ENCODE measurements at regions not wholly inside any gene's neighbourhood (a gene's known extent, or its start where the extent isn't known, plus 50 kb on each side); places are given as distances from the start of the nearest gene placed in this dataset.

DNA sequence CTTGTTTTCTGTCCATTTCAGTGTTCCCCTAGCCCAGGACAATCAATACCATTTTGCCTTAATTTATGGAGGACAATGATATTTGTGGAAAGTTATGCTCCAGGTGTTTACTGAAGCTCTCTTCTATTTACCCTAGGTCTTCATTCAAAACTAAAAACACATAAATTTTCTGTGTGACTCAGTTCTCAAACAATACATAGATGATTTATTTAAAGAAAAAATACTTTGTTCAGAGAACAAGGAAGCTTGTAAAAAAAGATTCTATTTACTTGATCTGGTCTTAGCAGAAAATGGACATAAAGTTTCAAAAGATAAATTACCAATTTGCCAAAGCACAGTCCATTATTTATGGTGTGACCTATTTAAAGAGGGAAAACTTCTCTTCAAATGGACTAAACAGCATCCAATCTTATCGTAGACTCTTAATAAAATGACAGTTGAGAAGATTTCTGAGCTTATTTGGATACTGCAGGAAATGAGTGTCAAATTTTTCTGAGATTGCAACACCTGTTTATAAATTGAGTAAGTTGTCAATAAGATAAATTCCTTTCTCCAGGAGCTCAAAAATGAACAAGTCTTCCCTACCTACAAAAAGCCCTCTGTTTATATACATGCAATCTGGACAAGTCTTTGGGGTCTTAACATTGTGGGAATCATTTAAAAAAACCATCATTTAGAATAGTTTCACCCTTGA lies 627.2 kb downstream of the PSAT1 start:
- Histone ChIP-seq H3K27ac (no peak overlapping the region), H3K9me3 (no peaks in the 10 kb centered on the region), H3K4me1 (no peaks in the 10 kb centered on the region), H3K4me3 (replicated peaks in 1 of 3) (no peak overlapping the region), H3K27me3 (no peaks in the 10 kb centered on the region), H3K36me3 (no peaks in the 10 kb centered on the region)
- intact Hi-C loops (cut with DNase I), result no loop called here
- 72 to 80% methylated on average over 1 of the region's 1 CpG for WGBS, 2 donors
- no peak for DNase-seq
- TF ChIP-seq, protein P1, sequence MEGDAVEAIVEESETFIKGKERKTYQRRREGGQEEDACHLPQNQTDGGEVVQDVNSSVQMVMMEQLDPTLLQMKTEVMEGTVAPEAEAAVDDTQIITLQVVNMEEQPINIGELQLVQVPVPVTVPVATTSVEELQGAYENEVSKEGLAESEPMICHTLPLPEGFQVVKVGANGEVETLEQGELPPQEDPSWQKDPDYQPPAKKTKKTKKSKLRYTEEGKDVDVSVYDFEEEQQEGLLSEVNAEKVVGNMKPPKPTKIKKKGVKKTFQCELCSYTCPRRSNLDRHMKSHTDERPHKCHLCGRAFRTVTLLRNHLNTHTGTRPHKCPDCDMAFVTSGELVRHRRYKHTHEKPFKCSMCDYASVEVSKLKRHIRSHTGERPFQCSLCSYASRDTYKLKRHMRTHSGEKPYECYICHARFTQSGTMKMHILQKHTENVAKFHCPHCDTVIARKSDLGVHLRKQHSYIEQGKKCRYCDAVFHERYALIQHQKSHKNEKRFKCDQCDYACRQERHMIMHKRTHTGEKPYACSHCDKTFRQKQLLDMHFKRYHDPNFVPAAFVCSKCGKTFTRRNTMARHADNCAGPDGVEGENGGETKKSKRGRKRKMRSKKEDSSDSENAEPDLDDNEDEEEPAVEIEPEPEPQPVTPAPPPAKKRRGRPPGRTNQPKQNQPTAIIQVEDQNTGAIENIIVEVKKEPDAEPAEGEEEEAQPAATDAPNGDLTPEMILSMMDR (IDR thresholded peaks at IDR 0.05), result no peak
- TF ChIP-seq POLR2A (IDR thresholded peaks at IDR 0.05), result no peak

GRCh38 chr9:78927099-78927940 lies 630.4 kb downstream of the PSAT1 start:
- Histone ChIP-seq H3K27ac (no peak overlapping the region), H3K9me3 (no peaks in the 10 kb centered on the region), H3K27me3 (no peaks in the 10 kb centered on the region), H3K4me1 (no peaks in the 10 kb centered on the region), H3K4me3 (replicated peaks in 1 of 3) (no peak overlapping the region), H3K36me3 (no peaks in the 10 kb centered on the region)
- TF ChIP-seq, protein P1 (IDR thresholded peaks at IDR 0.05), result no peak
- no peak for TF ChIP-seq POLR2A (IDR thresholded peaks at IDR 0.05)
- intact Hi-C loops (cut with DNase I), result no loop called here
- 85 to 89% methylated on average over 1 of the region's 1 CpG for WGBS, 2 donors
- no peak for DNase-seq

GRCh38 chr9:78928625-78929405 lies 631.9 kb downstream of the PSAT1 start:
- intact Hi-C loops (cut with DNase I), result no loop called here
- Histone ChIP-seq H3K9me3 (no peaks in the 10 kb centered on the region), H3K4me1 (no peaks in the 10 kb centered on the region), H3K27ac (no peak overlapping the region), H3K27me3 (no peaks in the 10 kb centered on the region), H3K36me3 (no peaks in the 10 kb centered on the region), H3K4me3 (replicated peaks in 1 of 3) (no peak overlapping the region)
- 52 to 56% methylated on average over 7 of the region's 7 CpGs for WGBS, 2 donors
- no peak for DNase-seq
- TF ChIP-seq, protein P1 (IDR thresholded peaks at IDR 0.05), result no peak
- no peak for TF ChIP-seq POLR2A (IDR thresholded peaks at IDR 0.05)

- intact Hi-C loops (cut with DNase I), result no loop called here
- Histone ChIP-seq H3K9me3 (no peaks in the 10 kb centered on the region), H3K36me3 (no peaks in the 10 kb centered on the region), H3K4me1 (no peaks in the 10 kb centered on the region), H3K27me3 (no peaks in the 10 kb centered on the region), H3K27ac (no peak overlapping the region), H3K4me3 (replicated peaks in 1 of 3) (no peak overlapping the region)
- TF ChIP-seq, protein P1 (IDR thresholded peaks at IDR 0.05), result no peak
- no peak for TF ChIP-seq POLR2A (IDR thresholded peaks at IDR 0.05)
- DNase-seq, result no peak
- 85 to 88% methylated on average over 2 of the region's 2 CpGs for WGBS, 2 donors
Measured at GRCh38 chr9:78930281-78930680, 633.4 kb downstream of the PSAT1 start.

All from thyroid gland (tissue), 4 donors.